SJCRH30 (cell line): ENCODE measurements at regions not wholly inside any gene's neighbourhood (a gene's known extent, or its start where the extent isn't known, plus 50 kb on each side); places are given as distances from the start of the nearest gene placed in this dataset.

Experiments
- DNase-seq, 2 experiments: peaks; one replicate each; pipeline ENCODE4 v3.0.0-alpha.2; 2015 to 2020
- H3K27ac ChIP-seq: fragments of 250-450 bp; sonication (Bioruptor Pico); 2 replicates; pipeline ENCODE4 v1.5.1; 2020; ENCODE audit warnings: mild to moderate bottlenecking, moderate library complexity
- H3K27me3 ChIP-seq: fragments of 250-450 bp; sonication (Bioruptor Pico); 2 replicates; pipeline ENCODE4 v1.5.1; 2020; ENCODE audit warnings: mild to moderate bottlenecking, moderate library complexity
- H3K36me3 ChIP-seq: fragments of 250-450 bp; sonication (Bioruptor Pico); 2 replicates; pipeline ENCODE4 v1.5.1; 2020; ENCODE audit warnings: mild to moderate bottlenecking, moderate library complexity
- H3K4me1 ChIP-seq: fragments of 250-450 bp; sonication (Bioruptor Pico); 2 replicates; pipeline ENCODE4 v1.5.1; 2020; ENCODE audit warnings: mild to moderate bottlenecking, moderate library complexity
- H3K4me3 ChIP-seq: fragments of 250-450 bp; sonication (Bioruptor Pico); 2 replicates; pipeline ENCODE4 v1.5.1; 2020; ENCODE audit warnings: mild to moderate bottlenecking, moderate library complexity
- H3K9me3 ChIP-seq: fragments of 250-450 bp; sonication (Bioruptor Pico); replicated peaks from 2 replicates; pipeline ENCODE4 v1.5.1; 2020; ENCODE audit warnings: mild to moderate bottlenecking, moderate library complexity

DNA sequence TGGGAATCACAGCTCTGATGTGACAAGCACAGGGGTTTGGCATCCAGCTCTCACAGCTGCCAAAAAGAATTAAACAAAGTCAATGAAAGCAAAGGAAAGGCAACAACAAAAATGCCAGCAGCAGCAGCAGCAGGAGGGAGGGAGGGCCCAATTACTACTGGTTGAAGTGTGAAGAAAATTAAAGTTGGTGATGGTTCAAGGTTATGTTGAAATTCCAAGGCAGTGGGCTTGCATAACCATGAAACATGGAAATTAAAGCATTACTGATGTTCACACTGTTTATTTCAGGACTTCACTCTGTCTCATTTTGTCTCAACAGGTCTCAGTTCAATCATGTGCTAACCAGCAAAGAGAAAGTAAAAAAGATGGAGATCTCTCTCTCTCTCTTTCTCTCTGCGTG is 220.3 kb upstream of the LYPLAL1 start:
- Histone ChIP-seq H3K4me1 (no peaks in the 10 kb centered on the region), H3K4me3 (no peak overlapping the region), H3K36me3 (no peaks in the 10 kb centered on the region), H3K27ac (no peak overlapping the region), H3K27me3 (no peaks in the 10 kb centered on the region), H3K9me3 (no peaks in the 10 kb centered on the region; the same call in 1 of the 2 replicates)
- peak; percentile 15 to 30 for DNase-seq

DNA sequence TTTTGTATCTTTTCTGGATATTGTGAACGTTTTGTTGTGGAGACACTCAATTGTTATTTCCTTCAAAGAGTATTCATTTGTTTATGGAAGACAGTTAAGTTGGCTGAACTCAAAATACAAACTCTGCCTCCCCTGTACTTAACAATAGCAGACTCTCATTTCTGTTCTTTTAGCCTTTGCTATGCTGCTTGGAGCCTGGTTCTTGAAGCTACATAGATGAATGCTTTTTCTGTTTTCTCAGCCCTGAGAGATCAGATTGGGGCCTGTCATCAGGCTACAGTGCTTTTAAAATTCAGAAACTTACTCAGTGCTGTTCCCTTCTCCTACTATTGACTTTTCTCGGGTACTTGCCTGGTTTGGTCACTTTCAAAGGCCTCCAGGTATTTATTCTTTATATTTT is 215.7 kb upstream of the LYPLAL1 start:
- Histone ChIP-seq H3K27ac (no peak overlapping the region), H3K36me3 (no peaks in the 10 kb centered on the region), H3K27me3 (no peaks in the 10 kb centered on the region), H3K4me1 (no peaks in the 10 kb centered on the region), H3K4me3 (no peak overlapping the region), H3K9me3 (no peaks in the 10 kb centered on the region)
- DNase-seq: no peak

DNA sequence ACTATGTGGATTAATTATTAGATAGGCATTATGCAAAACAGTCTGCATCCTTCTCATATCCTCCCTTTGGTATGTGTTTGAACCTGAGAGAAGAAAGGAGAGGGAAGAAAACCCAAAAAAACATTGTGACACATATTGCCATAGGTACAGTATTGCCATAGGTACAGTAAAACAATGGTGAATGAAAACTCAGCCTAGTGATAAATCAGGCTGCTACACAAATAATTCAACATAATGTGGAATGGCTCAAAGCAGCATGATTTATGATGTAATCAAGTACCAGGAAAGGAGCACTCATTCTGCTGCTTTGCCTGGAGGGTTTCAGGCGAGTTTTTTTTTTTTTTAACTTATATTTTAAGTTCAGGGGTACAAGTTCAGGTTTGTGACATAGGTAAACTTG is 213.9 kb upstream of the LYPLAL1 start:
- Histone ChIP-seq H3K9me3 (no peaks in the 10 kb centered on the region), H3K36me3 (no peaks in the 10 kb centered on the region), H3K27me3 (no peaks in the 10 kb centered on the region), H3K27ac (no peak overlapping the region), H3K4me3 (no peak overlapping the region), H3K4me1 (no peaks in the 10 kb centered on the region)
- DNase-seq: no peak

DNA sequence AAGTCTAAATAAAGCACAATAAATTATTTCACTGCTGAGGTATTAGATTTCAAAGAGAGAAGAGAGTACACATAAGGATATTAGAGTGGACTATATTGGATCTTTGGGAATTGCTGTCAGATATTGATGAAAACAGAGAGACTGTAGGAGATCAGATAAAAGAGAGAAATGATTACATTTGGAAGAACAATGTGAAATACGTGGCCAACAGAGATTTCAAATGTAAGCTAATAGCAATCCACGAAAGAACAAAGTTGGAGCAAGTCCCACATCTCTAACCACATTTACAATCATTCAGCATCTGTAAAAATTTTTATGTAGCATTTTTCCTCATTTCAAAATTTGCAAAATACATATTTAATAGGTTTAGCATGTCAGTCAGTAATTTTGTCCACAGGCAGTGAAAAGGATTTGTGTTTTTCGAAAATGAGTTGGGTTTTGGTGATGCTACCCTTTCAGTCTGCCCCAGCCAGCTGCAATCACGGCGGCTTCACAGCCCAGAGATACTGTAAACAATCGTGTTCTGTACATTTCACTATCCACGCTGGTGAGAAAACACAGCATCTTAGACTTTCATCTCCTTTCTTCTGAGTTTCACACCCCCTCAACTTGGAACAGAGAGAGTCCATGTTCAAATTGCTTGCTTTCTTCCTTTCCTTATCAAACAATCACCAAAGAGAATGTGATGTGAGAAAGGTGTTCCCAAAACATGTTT is 209.1 kb upstream of the LYPLAL1 start:
- no peak for DNase-seq
- peaks cover 12% of the 10 kb centered on the region; the same call in 1 of the 2 replicates for H3K9me3 ChIP-seq
- no peaks in the 10 kb centered on the region for H3K27me3 ChIP-seq
- peaks cover 5% of the 10 kb centered on the region; the same call in 1 of the 2 replicates for H3K4me1 ChIP-seq
- no peak overlapping the region for H3K4me3 ChIP-seq
- H3K36me3 ChIP-seq: no peaks in the 10 kb centered on the region
- H3K27ac ChIP-seq: no peak overlapping the region

DNA sequence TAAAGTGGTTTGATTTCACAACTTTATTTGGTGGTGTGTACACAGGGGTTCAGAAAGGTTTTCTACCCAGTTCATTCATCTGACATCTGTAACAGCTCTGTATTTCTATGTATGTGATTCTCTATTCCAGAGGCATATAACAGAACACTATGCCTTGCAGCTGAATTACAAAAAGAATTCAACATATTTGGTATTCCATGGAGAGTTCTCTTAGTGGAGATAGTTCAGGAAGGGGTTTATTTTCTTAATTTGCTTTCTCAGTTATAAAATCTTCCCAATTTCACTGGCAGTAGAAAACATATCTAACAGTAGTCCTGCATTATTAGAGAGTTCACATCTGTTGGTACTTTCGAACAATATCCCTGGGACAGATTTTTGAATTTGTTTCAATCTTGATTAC is 207.9 kb upstream of the LYPLAL1 start:
- no peak for DNase-seq
- H3K4me3 ChIP-seq: no peak overlapping the region
- H3K9me3 ChIP-seq: peaks cover 12% of the 10 kb centered on the region; the same call in 1 of the 2 replicates
- H3K36me3 ChIP-seq: no peaks in the 10 kb centered on the region
- H3K27ac ChIP-seq: no peak overlapping the region
- H3K27me3 ChIP-seq: no peaks in the 10 kb centered on the region
- H3K4me1 ChIP-seq: peaks cover 17% of the 10 kb centered on the region

DNA sequence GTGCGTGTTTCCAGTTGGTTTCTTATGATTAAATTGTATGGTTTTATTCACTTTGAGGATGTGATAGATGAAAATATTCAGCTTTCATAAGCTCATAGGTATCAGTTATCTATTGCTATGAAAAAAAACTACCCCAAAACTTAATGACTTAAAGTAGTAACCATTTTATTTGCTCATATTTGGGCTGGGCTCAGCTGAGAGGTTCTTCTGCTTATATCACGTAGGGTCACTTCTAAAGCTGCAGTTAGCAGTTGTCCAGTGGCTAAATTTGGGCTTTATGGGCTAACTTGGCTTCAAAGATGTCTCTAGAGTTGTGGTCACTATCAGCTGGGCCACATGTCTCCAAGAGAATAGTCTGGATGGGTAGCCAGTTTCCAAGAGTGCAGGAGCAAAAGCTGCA is 206.4 kb upstream of the LYPLAL1 start:
- H3K27me3 ChIP-seq: no peaks in the 10 kb centered on the region
- H3K4me1 ChIP-seq: peaks cover 20% of the 10 kb centered on the region
- peaks cover 14% of the 10 kb centered on the region; the same call in 1 of the 2 replicates for H3K9me3 ChIP-seq
- H3K27ac ChIP-seq: no peak overlapping the region
- no peak for DNase-seq
- H3K4me3 ChIP-seq: no peak overlapping the region
- no peaks in the 10 kb centered on the region for H3K36me3 ChIP-seq

DNA sequence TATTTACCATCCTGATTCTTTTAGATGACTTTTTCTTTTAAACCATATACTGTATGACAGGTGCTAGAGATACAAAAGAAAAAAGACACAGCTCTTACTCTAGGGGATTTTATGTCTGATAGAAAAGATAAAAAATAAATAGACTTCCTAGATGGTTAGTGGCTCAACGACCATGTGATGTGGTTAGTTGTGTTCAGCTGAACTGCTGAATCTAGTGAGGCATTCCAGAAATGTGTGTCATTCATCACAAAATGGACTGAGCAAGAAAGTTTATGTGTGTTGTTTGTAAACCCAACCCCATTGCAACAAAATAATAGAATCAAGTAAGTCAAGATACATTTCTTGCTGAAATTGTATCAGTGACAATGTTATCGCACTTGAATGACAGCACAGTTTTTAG is 205.8 kb upstream of the LYPLAL1 start:
- Histone ChIP-seq H3K27ac (no peak overlapping the region), H3K4me1 (peaks cover 20% of the 10 kb centered on the region), H3K9me3 (peaks cover 17% of the 10 kb centered on the region; the same call in 1 of the 2 replicates), H3K4me3 (no peak overlapping the region), H3K36me3 (no peaks in the 10 kb centered on the region), H3K27me3 (no peaks in the 10 kb centered on the region)
- DNase-seq: no peak

DNA sequence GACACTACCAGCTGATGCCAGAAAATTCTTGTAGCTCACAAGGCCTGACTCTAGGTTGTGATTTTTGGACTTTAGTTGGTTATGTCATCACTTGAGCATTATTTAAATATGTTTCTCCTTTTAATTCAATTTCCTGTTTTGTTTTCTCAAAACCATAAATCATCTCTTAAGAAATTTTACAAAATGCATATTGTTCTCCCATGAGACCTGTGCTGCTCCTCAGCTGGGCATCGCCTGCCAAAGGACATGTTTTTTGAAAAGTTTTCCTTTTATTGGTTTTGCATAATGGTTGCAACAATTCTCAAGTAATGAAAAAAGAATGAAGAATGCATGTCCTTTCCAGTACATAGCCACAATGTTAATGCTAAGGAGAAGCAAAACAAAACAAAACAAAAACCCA is 204.7 kb upstream of the LYPLAL1 start:
- H3K27me3 ChIP-seq: no peaks in the 10 kb centered on the region
- peaks cover 20% of the 10 kb centered on the region for H3K4me1 ChIP-seq
- no peaks in the 10 kb centered on the region for H3K36me3 ChIP-seq
- DNase-seq: no peak
- no peak overlapping the region for H3K27ac ChIP-seq
- H3K9me3 ChIP-seq: peaks cover 17% of the 10 kb centered on the region; the same call in 1 of the 2 replicates
- no peak overlapping the region for H3K4me3 ChIP-seq

DNA sequence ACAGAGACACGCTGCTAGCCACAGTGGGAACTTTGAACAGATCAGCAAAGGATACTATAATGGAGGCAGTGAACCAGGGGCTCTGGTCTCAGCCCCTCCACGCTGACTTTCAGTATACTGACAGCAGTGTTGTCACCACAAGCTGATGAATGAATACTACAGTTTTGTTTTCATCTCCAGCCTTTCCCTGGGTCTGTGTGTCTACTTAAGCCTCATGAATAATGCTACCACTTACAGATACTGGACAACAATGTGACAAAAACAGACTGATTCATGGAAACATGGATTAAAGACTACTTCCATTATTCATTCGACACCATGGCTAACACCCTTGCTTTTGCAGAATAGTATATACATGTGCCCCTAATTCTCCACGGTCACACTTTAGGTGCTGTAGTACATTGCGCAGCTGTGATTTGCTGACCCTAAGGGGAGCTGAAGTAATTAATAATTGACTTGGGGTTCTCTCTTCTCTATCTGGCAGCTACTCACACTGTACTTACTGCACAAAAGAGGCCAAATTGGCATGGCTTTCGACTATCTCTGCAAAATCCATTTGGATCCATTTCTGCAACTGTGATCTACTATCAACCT is 203.2 kb upstream of the LYPLAL1 start:
- DNase-seq: peak; percentile 48 to 66
- Histone ChIP-seq H3K27ac (peak overlapping the region; percentile 51), H3K4me3 (no peak overlapping the region), H3K27me3 (no peaks in the 10 kb centered on the region), H3K9me3 (peaks cover 17% of the 10 kb centered on the region; the same call in 1 of the 2 replicates), H3K36me3 (no peaks in the 10 kb centered on the region), H3K4me1 (peaks cover 20% of the 10 kb centered on the region)

DNA sequence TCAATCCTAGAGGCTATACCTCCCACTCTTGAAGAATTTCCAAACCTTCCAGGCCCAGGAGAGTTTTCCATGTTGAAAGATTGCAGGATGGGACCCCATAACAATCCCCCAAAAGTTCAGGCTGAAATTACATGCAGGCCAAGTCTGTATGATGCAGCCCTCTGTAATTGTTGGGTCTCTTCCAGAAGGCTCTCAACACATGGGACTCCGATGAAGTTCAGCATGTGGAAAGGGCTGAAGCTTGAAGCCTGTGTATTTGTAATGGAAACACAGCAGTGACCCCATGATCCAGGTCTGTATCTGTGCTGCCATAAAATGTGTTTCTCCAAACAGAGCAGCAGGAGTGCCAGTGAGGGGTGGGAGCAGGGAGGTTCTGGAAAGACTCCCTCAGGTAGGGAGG is 202.5 kb upstream of the LYPLAL1 start:
- peak overlapping the region; percentile 51 for H3K27ac ChIP-seq

DNA sequence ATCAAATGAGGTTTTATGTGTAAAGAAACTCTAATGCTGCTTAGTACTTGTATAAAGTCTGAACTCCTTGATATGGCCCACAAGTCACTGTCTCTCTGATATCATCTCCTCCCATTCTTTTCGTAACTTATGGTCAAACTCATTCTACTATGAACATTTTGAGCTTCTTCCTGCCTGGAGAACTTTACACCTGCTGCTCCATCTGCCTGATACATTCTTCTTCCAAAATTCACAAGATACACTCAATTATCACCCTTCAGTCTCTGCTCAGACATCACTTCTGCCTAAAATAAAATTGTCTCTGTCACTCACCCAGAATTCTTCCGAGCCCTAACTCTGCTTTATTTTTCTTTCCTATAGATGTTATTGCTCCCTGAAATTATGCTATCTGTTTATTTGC is 192.8 kb upstream of the LYPLAL1 start:
- Histone ChIP-seq H3K4me1 (no peaks in the 10 kb centered on the region), H3K36me3 (no peaks in the 10 kb centered on the region), H3K27me3 (no peaks in the 10 kb centered on the region), H3K9me3 (no peaks in the 10 kb centered on the region), H3K4me3 (no peak overlapping the region), H3K27ac (no peak overlapping the region)
- DNase-seq: no peak

More for the DNA sequence above, 202.5 kb upstream of the LYPLAL1 start:
- no peaks in the 10 kb centered on the region for H3K36me3 ChIP-seq
- peak; percentile 22 to 44 for DNase-seq
- no peaks in the 10 kb centered on the region for H3K27me3 ChIP-seq
- peaks cover 20% of the 10 kb centered on the region for H3K4me1 ChIP-seq
- peaks cover 17% of the 10 kb centered on the region; the same call in 1 of the 2 replicates for H3K9me3 ChIP-seq
- H3K4me3 ChIP-seq: no peak overlapping the region

DNA sequence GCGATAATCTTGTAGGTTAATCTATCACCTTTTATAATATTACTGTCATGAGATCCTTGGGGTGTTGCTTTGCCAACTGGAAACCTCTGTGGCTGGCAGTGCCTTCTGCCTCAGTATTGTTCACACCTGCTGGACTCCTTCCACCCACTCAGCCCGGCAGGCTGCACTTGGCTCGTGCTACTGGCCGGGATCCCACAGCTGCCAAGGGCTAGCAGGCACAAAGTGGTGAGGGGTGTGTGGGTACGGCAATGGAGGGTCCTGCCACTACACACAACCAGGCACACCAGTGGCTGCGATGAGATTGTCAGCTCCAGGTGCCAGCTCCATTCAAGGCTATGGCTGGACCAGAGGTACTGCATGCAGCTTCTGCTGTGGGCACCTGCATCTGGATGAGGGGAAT is 191.2 kb upstream of the LYPLAL1 start:
- no peaks in the 10 kb centered on the region for H3K4me1 ChIP-seq
- H3K4me3 ChIP-seq: no peak overlapping the region
- no peak overlapping the region for H3K27ac ChIP-seq
- no peaks in the 10 kb centered on the region for H3K27me3 ChIP-seq
- no peaks in the 10 kb centered on the region for H3K36me3 ChIP-seq
- no peak for DNase-seq
- H3K9me3 ChIP-seq: no peaks in the 10 kb centered on the region

DNA sequence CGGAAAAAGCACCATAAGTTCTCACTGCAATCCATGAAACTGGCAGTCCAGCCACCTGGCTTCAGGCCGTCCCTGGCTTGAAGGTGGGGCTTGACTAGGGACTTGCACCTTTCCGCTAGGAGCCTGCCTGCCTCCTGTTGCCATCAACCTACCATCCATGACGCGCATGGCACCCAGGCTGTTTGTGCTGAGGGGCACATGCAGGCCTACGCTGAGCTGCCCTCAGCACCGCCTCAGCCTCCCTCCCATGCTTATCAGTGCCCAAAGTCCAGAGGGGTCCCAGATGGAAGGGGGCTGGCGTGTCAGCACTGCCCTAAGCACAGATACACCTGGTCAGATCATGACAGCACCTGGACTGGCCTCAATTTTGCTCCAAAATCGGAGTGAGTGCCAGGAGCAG is 190.2 kb upstream of the LYPLAL1 start:
- Histone ChIP-seq H3K27ac (no peak overlapping the region), H3K9me3 (no peaks in the 10 kb centered on the region), H3K4me3 (no peak overlapping the region), H3K4me1 (no peaks in the 10 kb centered on the region), H3K27me3 (no peaks in the 10 kb centered on the region), H3K36me3 (no peaks in the 10 kb centered on the region)
- no peak for DNase-seq

DNA sequence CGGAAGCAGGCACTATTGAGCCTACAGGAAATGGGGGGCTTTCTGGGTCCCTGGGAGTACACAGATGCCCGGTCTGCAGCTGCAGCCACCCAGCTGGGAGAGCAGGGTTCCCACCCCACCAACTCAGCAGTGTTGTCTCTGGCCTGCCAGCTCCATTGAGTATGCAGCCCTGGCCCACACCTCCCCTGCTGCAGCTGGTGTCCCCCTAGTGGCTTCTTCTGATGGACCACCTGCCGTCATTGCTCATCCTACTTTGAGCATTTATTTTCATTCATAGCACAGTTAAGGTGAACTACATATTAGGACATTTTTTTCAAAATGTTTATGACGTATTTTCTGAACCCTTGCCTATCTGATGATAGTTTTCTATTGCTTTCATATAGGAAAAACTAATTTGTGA is 189.8 kb upstream of the LYPLAL1 start:
- H3K27me3 ChIP-seq: no peaks in the 10 kb centered on the region
- no peak overlapping the region for H3K27ac ChIP-seq
- H3K9me3 ChIP-seq: no peaks in the 10 kb centered on the region
- DNase-seq: peak; percentile 68 to 75
- H3K4me1 ChIP-seq: no peaks in the 10 kb centered on the region
- no peak overlapping the region for H3K4me3 ChIP-seq
- H3K36me3 ChIP-seq: no peaks in the 10 kb centered on the region

DNA sequence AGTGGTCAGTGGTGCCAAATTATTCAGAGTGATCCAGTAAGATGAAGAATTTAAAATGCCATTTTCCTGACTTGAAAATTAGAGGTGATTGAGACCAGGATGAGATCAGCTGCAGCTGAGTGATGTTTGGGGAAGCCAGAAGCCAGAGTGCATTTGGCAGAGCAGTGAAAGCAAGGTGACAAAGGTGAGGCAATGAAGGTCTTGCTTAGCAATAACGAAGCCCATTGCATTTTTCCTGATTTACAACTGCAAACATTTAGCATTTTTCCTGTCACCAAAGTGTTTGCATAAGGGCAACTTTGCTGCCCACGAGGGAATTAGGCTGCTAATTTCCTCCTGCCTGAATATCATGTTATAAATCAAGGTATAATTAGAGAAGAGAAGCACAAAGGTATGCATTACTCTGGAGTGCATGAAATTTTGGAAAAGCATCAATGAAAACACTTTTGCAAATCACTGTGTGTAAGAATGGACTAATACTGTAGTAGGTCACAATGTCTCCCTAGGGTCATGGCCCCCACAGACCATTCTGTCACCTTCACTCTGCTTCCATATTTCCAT is 188.2 kb upstream of the LYPLAL1 start:
- H3K4me1 ChIP-seq: no peaks in the 10 kb centered on the region
- no peaks in the 10 kb centered on the region for H3K27me3 ChIP-seq
- no peak overlapping the region for H3K4me3 ChIP-seq
- no peak overlapping the region for H3K27ac ChIP-seq
- no peaks in the 10 kb centered on the region for H3K36me3 ChIP-seq
- no peaks in the 10 kb centered on the region for H3K9me3 ChIP-seq
- DNase-seq: no peak
